Amniotic epithelial cell (primary cell): ENCODE measurements at regions not wholly inside any gene's neighbourhood (a gene's known extent, or its start where the extent isn't known, plus 50 kb on each side); places are given as distances from the start of the nearest gene placed in this dataset.
"Not testable (repeated sequence)": the region's sequence is repeated elsewhere in the genome, so short reads cannot be mapped to it uniquely, and the experiment has no call there.

Experiments used
- DNase-seq: peaks from one replicate; pipeline ENCODE4 v3.0.0-alpha.2; 2010; ENCODE audit warnings: low read depth

GRCh38 chr14:25551674-25552073, 501.7 kb upstream of the STXBP6 start:
- no peak for DNase-seq

GRCh38 chr14:25546826-25547225, 496.9 kb upstream of the STXBP6 start:
- no peak for DNase-seq

- no peak for DNase-seq
These were observed 488.0 kb upstream of the STXBP6 start for GRCh38 chr14:25537846-25538455.

GRCh38 chr14:25526290-25526689, 476.3 kb upstream of the STXBP6 start:
- DNase-seq, result no peak

- no peak for DNase-seq
These were observed 473.0 kb upstream of the STXBP6 start for GRCh38 chr14:25522926-25523325.

- no peak for DNase-seq
These were observed 472.2 kb upstream of the STXBP6 start for GRCh38 chr14:25522116-25522515.

- no peak for DNase-seq
These were observed 471.7 kb upstream of the STXBP6 start for GRCh38 chr14:25521616-25522015.

GRCh38 chr14:25520821-25521220, 470.9 kb upstream of the STXBP6 start:
- DNase-seq, result no peak

- DNase-seq, result no peak
These were observed 468.4 kb upstream of the STXBP6 start for GRCh38 chr14:25518364-25518763.

- DNase-seq, result no peak
These were observed 466.9 kb upstream of the STXBP6 start for GRCh38 chr14:25516838-25517237.

GRCh38 chr14:25508845-25509244, 458.9 kb upstream of the STXBP6 start:
- no peak for DNase-seq

GRCh38 chr14:25501749-25502148, 451.8 kb upstream of the STXBP6 start:
- no peak for DNase-seq

GRCh38 chr14:25488961-25489360, 439.0 kb upstream of the STXBP6 start:
- DNase-seq, result no peak

GRCh38 chr14:25485381-25485780, 435.4 kb upstream of the STXBP6 start:
- DNase-seq, result no peak

GRCh38 chr14:25484906-25485305, 435.0 kb upstream of the STXBP6 start:
- DNase-seq, result no peak

- DNase-seq, result no peak
These were observed 434.3 kb upstream of the STXBP6 start for GRCh38 chr14:25484235-25484634.

- DNase-seq, result no peak
These were observed 427.6 kb upstream of the STXBP6 start for GRCh38 chr14:25477316-25478098.

- no peak for DNase-seq
These were observed 422.8 kb upstream of the STXBP6 start for GRCh38 chr14:25472700-25473099.

GRCh38 chr14:25464772-25465171, 414.8 kb upstream of the STXBP6 start:
- DNase-seq, result no peak

GRCh38 chr14:25464078-25464477, 414.1 kb upstream of the STXBP6 start:
- DNase-seq, result no peak

- DNase-seq, result no peak
These were observed 413.5 kb upstream of the STXBP6 start for GRCh38 chr14:25463480-25463879.

- DNase-seq, result no peak
These were observed 411.8 kb upstream of the STXBP6 start for GRCh38 chr14:25461780-25462179.

GRCh38 chr14:25444381-25444780, 394.4 kb upstream of the STXBP6 start:
- DNase-seq, result no peak

- DNase-seq, result not testable (repeated sequence)
These were observed 390.4 kb upstream of the STXBP6 start for GRCh38 chr14:25440382-25440781.
